ENCODE measurements at regions not wholly inside any gene's neighbourhood (a gene's known extent, or its start where the extent isn't known, plus 50 kb on each side); places are given as distances from the start of the nearest gene placed in this dataset.
"Not testable (repeated sequence)": the region's sequence is repeated elsewhere in the genome, so short reads cannot be mapped to it uniquely, and the experiment has no call there.

- DNase-seq (ENCODE audit: low read depth in 4 of 4, low spot score in 3 of 4): no peak
These were observed 394.4 kb upstream of the STXBP6 start for GRCh38 chr14:25444381-25444780.

GRCh38 chr14:25440382-25440781 is 390.4 kb upstream of the STXBP6 start:
- DNase-seq (ENCODE audit: low read depth in 4 of 4, low spot score in 3 of 4): not testable (repeated sequence)

GRCh38 chr14:25436906-25437305 is 387.0 kb upstream of the STXBP6 start:
- DNase-seq (ENCODE audit: low read depth in 4 of 4, low spot score in 3 of 4): no peak

- DNase-seq (ENCODE audit: low read depth in 4 of 4, low spot score in 3 of 4): no peak
These were observed 386.4 kb upstream of the STXBP6 start for GRCh38 chr14:25436288-25436875.

GRCh38 chr14:25431211-25432076 is 381.5 kb upstream of the STXBP6 start:
- peak in 1 of 4 donors; percentile 12 for DNase-seq (ENCODE audit: low read depth in 4 of 4, low spot score in 3 of 4)

- DNase-seq (ENCODE audit: low read depth in 4 of 4, low spot score in 3 of 4): no peak
These were observed 380.9 kb upstream of the STXBP6 start for GRCh38 chr14:25430808-25431207.

GRCh38 chr14:25412998-25413397 is 363.1 kb upstream of the STXBP6 start:
- DNase-seq (ENCODE audit: low read depth in 4 of 4, low spot score in 3 of 4): no peak

GRCh38 chr14:25411781-25412757 is 362.1 kb upstream of the STXBP6 start:
- no peak for DNase-seq (ENCODE audit: low read depth in 4 of 4, low spot score in 3 of 4)

GRCh38 chr14:25406818-25407217 is 356.9 kb upstream of the STXBP6 start:
- DNase-seq (ENCODE audit: low read depth in 4 of 4, low spot score in 3 of 4): no peak

GRCh38 chr14:25400607-25401206 is 350.8 kb upstream of the STXBP6 start:
- DNase-seq (ENCODE audit: low read depth in 4 of 4, low spot score in 3 of 4): peak in 2 of 4 donors; percentile 29

GRCh38 chr14:25396128-25396527 is 346.2 kb upstream of the STXBP6 start:
- no peak for DNase-seq (ENCODE audit: low read depth in 4 of 4, low spot score in 3 of 4)

- no peak for DNase-seq (ENCODE audit: low read depth in 4 of 4, low spot score in 3 of 4)
These were observed 344.9 kb upstream of the STXBP6 start for GRCh38 chr14:25394791-25395391.

- no peak for DNase-seq (ENCODE audit: low read depth in 4 of 4, low spot score in 3 of 4)
These were observed 344.4 kb upstream of the STXBP6 start for GRCh38 chr14:25394356-25394755.

GRCh38 chr14:25389948-25390347 is 340.0 kb upstream of the STXBP6 start:
- no peak for DNase-seq (ENCODE audit: low read depth in 4 of 4, low spot score in 3 of 4)

- DNase-seq (ENCODE audit: low read depth in 4 of 4, low spot score in 3 of 4): no peak
These were observed 331.6 kb upstream of the STXBP6 start for GRCh38 chr14:25381498-25381897.

- DNase-seq (ENCODE audit: low read depth in 4 of 4, low spot score in 3 of 4): no peak
These were observed 325.7 kb upstream of the STXBP6 start for GRCh38 chr14:25375639-25376038.

GRCh38 chr14:25371068-25371467 is 321.1 kb upstream of the STXBP6 start:
- peak in 3 of 4 donors; percentile 5 to 17 (median 5) for DNase-seq (ENCODE audit: low read depth in 4 of 4, low spot score in 3 of 4)

GRCh38 chr14:25370057-25370456 is 320.1 kb upstream of the STXBP6 start:
- not testable (repeated sequence) for DNase-seq (ENCODE audit: low read depth in 4 of 4, low spot score in 3 of 4)

- DNase-seq (ENCODE audit: low read depth in 4 of 4, low spot score in 3 of 4): no peak
These were observed 308.4 kb upstream of the STXBP6 start for GRCh38 chr14:25358330-25358729.

GRCh38 chr14:25351269-25351668 is 301.3 kb upstream of the STXBP6 start:
- no peak for DNase-seq (ENCODE audit: low read depth in 4 of 4, low spot score in 3 of 4)
